ENCODE measurements at regions not wholly inside any gene's neighbourhood (a gene's known extent, or its start where the extent isn't known, plus 50 kb on each side); places are given as distances from the start of the nearest gene placed in this dataset.

DNA sequence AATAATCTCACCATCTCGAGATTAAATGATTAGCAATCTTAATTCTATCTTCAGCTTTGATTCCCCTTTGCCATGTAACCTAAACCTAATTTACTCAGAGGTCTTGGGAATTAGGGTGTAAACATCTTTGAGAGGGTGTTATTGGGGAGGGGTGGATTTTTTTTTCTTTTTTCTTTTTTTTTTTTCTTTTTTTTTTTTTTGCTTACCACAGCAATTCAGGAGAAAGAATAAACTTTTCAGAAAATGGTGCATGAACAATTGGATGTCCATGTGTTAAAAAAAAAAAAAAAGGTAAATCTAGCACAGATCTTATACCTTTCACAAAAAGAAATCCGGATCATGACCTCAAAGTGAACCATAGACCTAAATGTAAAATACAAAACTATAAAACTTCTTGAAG is 160.8 kb upstream of the FANCL start:
- TF ChIP-seq, protein P1, sequence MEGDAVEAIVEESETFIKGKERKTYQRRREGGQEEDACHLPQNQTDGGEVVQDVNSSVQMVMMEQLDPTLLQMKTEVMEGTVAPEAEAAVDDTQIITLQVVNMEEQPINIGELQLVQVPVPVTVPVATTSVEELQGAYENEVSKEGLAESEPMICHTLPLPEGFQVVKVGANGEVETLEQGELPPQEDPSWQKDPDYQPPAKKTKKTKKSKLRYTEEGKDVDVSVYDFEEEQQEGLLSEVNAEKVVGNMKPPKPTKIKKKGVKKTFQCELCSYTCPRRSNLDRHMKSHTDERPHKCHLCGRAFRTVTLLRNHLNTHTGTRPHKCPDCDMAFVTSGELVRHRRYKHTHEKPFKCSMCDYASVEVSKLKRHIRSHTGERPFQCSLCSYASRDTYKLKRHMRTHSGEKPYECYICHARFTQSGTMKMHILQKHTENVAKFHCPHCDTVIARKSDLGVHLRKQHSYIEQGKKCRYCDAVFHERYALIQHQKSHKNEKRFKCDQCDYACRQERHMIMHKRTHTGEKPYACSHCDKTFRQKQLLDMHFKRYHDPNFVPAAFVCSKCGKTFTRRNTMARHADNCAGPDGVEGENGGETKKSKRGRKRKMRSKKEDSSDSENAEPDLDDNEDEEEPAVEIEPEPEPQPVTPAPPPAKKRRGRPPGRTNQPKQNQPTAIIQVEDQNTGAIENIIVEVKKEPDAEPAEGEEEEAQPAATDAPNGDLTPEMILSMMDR (IDR thresholded peaks at IDR 0.05) = no peak
- no peak for TF ChIP-seq POLR2AphosphoS5 (IDR thresholded peaks at IDR 0.05)
- no peak for TF ChIP-seq POLR2A (IDR thresholded peaks at IDR 0.05)

Data from transverse colon (tissue), 4 donors.